Ammon's horn (tissue), 1 donor: ENCODE measurements at regions not wholly inside any gene's neighbourhood (a gene's known extent, or its start where the extent isn't known, plus 50 kb on each side); places are given as distances from the start of the nearest gene placed in this dataset.

Experiments
- DNase-seq: peaks from one replicate; pipeline ENCODE4 v3.0.0-alpha.2; 2016; ENCODE audit warnings: low spot score

GRCh38 chr9:515665-516064, 301.0 kb downstream of the DOCK8 start:
- DNase-seq = no peak

GRCh38 chr9:517993-518392, 303.3 kb downstream of the DOCK8 start:
- no peak for DNase-seq

- DNase-seq = no peak
Measured at GRCh38 chr9:518540-518939, 303.9 kb downstream of the DOCK8 start.

- DNase-seq = no peak
Measured at GRCh38 chr9:519579-519978, 304.9 kb downstream of the DOCK8 start.

- no peak for DNase-seq
Measured at GRCh38 chr9:520302-520701, 305.6 kb downstream of the DOCK8 start.

- DNase-seq = no peak
Measured at GRCh38 chr9:522190-522589, 307.5 kb downstream of the DOCK8 start.

GRCh38 chr9:522658-523057, 308.0 kb downstream of the DOCK8 start:
- peak; percentile 36 for DNase-seq

- no peak for DNase-seq
Measured at GRCh38 chr9:523444-523843, 308.8 kb downstream of the DOCK8 start.

GRCh38 chr9:524008-524407, 309.3 kb downstream of the DOCK8 start:
- DNase-seq = no peak

GRCh38 chr9:526904-527591, 312.4 kb downstream of the DOCK8 start:
- DNase-seq = no peak

- DNase-seq = no peak
Measured at GRCh38 chr9:529731-530130, 311.8 kb upstream of the DMRT1 start.

GRCh38 chr9:530681-531080, 310.8 kb upstream of the DMRT1 start:
- DNase-seq = peak; percentile 57

- DNase-seq = no peak
Measured at GRCh38 chr9:532707-533106, 308.8 kb upstream of the DMRT1 start.

- DNase-seq = peak; percentile 94
Measured at GRCh38 chr9:534886-535285, 306.6 kb upstream of the DMRT1 start.

GRCh38 chr9:535356-535755, 306.1 kb upstream of the DMRT1 start:
- DNase-seq = no peak

- DNase-seq = no peak
Measured at GRCh38 chr9:536597-537511, 304.6 kb upstream of the DMRT1 start.

- no peak for DNase-seq
Measured at GRCh38 chr9:543478-543877, 298.0 kb upstream of the DMRT1 start.

- DNase-seq = no peak
Measured at GRCh38 chr9:545480-545879, 296.0 kb upstream of the DMRT1 start.

- DNase-seq = no peak
Measured at GRCh38 chr9:546235-546634, 295.3 kb upstream of the DMRT1 start.

GRCh38 chr9:546797-547223, 294.7 kb upstream of the DMRT1 start:
- peak; percentile 86 for DNase-seq

- no peak for DNase-seq
Measured at GRCh38 chr9:547314-547713, 294.2 kb upstream of the DMRT1 start.

- DNase-seq = no peak
Measured at GRCh38 chr9:549455-549997, 292.0 kb upstream of the DMRT1 start.

GRCh38 chr9:550333-550732, 291.2 kb upstream of the DMRT1 start:
- DNase-seq = no peak
